Stimulated activated CD4-positive, alpha-beta T cell treated with anti-CD3 and anti-CD28 coated beads, TNF-alpha, amount 100 ng/mL, for 4 hours (primary cell): ENCODE measurements at regions not wholly inside any gene's neighbourhood (a gene's known extent, or its start where the extent isn't known, plus 50 kb on each side); places are given as distances from the start of the nearest gene placed in this dataset.

ENCODE experiments used
- DNase-seq, 3 experiments: peaks; one replicate each; pipeline ENCODE4 v3.0.0-alpha.2; 2020; ENCODE audit warnings: low read depth in 3 of 3

- DNase-seq: no peak
Observed at GRCh38 chr14:97517566-97518234, 720.5 kb downstream of the VRK1 start.

GRCh38 chr14:97523936-97524335, 726.8 kb downstream of the VRK1 start:
- DNase-seq: no peak

GRCh38 chr14:97524589-97525319, 727.6 kb downstream of the VRK1 start:
- DNase-seq: no peak

- no peak for DNase-seq
Observed at GRCh38 chr14:97527993-97528392, 730.8 kb downstream of the VRK1 start.

DNA sequence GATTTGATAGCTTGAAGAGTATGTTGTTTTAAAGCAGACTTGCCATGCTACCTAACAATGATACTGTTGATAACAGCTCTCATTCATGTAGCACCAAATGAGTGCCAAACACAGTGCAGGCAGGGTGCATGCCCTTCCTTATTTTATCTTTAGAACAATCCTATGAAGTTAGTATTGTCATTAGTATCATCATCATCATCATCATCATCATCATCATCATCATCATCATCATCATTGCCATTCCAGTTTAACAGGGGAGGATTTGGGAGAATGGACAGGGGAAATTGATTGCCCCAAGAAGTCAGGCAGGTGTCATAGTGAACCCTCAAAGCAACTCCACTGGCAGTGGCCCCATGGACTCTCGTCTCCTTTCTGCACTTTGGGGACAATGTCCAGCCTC, 734.9 kb downstream of the VRK1 start:
- no peak for DNase-seq

DNA sequence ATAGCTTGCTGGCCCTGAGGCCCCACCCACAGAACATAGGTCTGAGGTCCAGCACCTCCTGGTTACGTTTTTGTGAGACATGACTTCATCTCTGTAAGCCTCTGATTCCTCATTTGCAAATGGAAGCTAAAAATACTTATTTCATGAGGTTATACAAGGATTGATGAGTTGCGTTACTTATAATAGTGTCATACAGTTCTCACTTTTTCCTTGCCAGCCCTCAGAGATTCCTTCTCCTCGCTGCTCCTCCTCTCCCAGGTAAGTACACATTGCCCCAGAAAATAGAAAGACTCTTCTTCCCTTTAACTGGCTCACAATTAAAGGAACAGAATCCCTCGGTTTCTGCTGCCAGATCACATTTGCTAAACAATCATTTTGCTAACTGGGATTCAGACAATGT, 739.2 kb downstream of the VRK1 start:
- DNase-seq: no peak

- DNase-seq: no peak
Observed at GRCh38 chr14:97538749-97539410, 741.7 kb downstream of the VRK1 start.

- no peak for DNase-seq
Observed at GRCh38 chr14:97539411-97539795, 742.2 kb downstream of the VRK1 start.

- DNase-seq: no peak
Observed at GRCh38 chr14:97539884-97540283, 742.7 kb downstream of the VRK1 start.

DNA sequence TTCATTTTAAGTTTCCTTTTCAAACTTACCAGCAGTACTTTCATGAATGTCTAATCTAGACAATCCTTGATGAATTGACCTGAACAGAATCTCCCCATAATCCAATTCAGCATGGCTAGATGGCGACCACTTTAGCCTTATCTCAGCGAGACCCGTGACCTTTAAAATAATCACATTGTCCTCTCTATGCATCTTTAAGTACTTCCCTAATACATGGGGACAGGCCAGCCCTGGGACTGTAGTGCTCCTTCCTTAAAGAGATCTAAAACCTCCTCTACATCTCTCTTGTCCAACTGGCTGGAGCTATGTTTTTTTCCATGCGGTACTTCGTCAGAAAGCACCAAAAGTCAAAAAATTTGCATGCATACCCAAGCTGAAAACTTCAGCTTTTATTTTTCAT, 746.0 kb downstream of the VRK1 start:
- DNase-seq: no peak

GRCh38 chr14:97543816-97544215, 746.6 kb downstream of the VRK1 start:
- DNase-seq: no peak

DNA sequence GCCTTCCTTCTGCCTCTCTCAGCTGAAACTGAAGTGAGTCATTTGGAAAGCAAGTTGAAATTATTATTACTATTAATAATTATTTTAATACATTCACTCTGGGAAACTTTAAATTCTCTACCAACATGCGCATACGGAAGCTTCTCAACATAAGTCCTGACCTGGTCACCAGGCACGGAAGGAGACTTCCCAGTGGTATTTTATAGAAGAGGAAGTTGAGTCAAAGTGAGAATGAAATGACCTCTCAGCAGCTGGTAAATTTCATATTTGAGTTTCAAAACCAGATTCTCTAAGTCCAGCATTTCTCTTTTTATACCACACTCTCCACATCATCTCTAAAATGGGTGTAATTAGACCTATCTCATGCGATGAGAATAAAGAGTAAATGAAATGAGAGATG, 747.4 kb downstream of the VRK1 start:
- no peak for DNase-seq

GRCh38 chr14:97546491-97547230, 749.5 kb downstream of the VRK1 start:
- no peak for DNase-seq

DNA sequence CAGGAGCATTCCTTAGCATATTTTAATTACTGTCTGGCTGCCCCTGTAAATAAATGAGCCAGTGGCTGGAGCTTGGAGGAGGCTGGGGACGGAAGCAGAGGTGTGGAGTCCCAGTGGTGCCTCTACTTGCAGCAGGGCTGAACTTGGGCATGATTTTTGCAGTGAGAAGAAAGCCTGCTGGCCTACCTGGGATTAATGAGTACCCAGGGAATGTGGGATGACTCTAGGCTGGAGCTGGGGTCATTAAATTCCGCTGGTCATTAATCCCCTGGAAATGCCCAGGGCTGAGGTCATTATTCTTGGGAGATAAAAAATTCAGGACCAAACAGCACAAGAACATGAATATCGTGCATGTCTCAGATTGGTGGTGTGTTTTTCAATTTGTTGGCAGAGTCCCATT, 753.3 kb downstream of the VRK1 start:
- no peak for DNase-seq

GRCh38 chr14:97554597-97554996, 757.4 kb downstream of the VRK1 start:
- DNase-seq: no peak

DNA sequence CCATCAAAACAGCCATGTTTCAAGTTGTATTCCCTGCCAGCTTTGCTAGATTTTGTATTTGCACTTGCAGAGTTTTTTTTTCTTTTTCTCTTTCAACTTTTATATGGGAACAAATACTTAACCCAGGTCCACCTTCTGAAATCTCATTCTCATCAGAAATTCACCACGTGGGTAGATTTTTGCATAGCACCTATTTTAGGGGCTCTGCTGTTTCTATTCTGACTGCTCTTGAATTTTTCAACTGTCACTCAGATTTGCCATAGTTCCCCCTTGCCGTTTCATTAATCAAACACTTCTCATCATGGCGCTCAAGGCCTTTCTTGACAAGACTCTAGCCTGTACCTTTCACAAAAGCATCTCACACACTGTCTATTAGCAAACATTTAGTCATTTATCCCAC, 767.2 kb downstream of the VRK1 start:
- DNase-seq: no peak

DNA sequence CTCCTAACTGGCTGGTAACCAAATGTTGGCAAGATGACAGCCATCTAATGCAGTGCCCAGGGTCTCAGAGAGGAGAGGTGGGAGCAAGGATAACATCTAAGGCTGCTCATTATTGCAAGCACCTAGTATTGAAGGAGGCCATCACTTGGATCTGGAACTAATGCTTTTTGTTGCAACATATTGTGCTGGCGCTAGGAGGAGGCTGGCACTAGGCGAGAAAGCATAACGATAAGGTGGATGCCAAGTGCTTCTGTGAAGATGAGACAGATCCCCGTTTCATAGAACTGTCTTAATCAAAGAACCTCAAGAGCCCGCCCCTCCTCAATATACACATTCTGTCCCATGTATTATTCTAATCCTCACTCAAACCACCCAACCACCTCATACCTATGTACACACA, 774.0 kb downstream of the VRK1 start:
- no peak for DNase-seq

DNA sequence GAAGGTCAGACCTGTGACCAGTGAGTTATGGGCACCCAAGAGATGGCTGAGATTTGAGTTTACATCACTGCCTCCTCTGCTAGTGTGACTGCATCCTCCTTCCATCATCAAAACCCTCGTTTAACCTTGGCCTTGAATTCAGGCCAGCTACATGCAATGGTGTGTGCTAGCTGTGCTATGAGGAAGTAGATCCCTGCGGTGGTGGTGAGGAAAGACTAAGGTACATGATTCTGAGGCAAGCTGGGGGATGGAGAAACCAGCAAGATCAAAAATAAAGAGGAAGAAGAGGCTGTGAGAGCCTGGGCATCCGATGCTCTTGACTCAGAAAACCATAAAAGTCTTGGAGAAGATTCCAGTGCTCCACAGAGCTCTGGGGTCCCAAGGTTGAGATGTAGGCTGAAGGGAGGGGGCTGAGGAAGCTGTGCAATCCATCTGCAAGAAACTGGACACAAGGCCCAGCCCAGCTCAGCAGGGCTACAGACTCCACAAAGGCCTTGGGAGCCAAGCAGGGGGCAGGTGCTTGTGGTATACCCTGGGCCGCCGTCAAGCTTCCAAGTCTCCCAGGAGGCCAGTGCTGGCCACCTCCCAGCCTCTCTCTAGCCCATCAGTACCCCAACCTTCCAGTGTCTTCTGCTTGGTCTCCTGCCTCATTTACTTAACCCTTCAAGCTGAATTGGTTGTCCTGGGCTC, 774.8 kb downstream of the VRK1 start:
- no peak for DNase-seq

DNA sequence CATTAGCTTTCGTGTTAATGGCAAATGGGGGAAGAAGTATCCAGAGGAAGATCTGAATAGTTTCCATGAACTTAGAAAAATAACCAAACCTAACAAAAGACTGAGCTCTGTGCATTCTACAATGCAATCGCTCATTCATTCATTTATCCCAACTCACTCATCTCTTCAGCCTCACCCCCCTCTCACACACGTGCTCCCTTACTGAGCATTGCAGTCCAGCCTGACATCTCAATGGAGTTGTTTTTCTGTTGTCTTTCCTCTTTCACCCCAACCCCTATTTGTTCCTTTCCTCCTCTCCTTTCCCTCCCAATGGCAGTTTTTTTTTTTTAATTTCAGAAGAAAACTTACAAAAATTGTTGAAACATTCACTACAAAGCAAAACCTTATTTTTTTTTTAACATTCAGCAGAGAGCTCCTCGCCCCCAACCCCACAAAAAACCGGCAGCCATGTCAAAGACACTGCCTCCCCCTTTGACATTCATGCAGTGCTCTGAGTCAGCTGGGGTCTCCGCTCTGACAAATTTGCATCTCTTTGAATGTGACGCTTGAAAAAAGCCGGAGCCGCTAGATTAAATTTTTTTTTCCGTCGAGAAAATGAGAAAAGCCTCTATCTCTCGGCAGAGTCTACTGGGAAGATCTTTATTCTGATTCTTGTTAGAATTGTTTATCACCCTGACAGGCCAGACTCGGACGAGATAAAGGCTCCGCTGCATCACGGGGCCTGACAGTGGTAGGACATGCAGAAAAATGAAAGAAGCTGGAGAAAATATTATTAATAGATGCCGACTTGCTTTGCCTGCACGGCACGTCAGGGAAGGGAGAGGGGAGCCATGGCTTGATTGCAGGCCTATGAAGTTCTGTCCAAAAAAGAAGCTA, 775.6 kb downstream of the VRK1 start:
- no peak for DNase-seq

GRCh38 chr14:97575677-97576076, 778.5 kb downstream of the VRK1 start:
- DNase-seq: no peak
